IMR-90 (cell line): ENCODE measurements at regions not wholly inside any gene's neighbourhood (a gene's known extent, or its start where the extent isn't known, plus 50 kb on each side); places are given as distances from the start of the nearest gene placed in this dataset.

Experiments used
- ATAC-seq: fragments of 200-7000 bp; cut with Tn5 transposase; 2 replicates; pipeline ENCODE4 v1.9.1; 2020; ENCODE audit warnings: low read depth, mild to moderate bottlenecking, moderate library complexity
- BruUV-seq: library from RNA; stranded (reverse); fragments of 400-500 nt; replicated peaks from 2 replicates; lab custom pipeline; 2021; lab: Mats Ljungman, UMichigan
- CTCF ChIA-PET: fragments of 300-600 bp; formaldehyde crosslinking; extraction: SDS; loops from one replicate; lab custom pipeline; 2021; ENCODE audit warnings: antibody characterized with exemption; lab: Yijun Ruan, JAX
- POLR2A ChIA-PET: fragments of 300-600 bp; sonication (Branson Sonifier 250); formaldehyde crosslinking; loops from one replicate; lab custom pipeline; 2022; ENCODE audit warnings: antibody characterized with exemption; ENCODE audit not compliant: unreplicated experiment; lab: Charles Lee
- DNase-seq: peaks from one replicate; pipeline ENCODE4 v3.0.0; 2013
- H2AFZ ChIP-seq: replicated peaks from 2 replicates; pipeline ENCODE3; 2013; ENCODE audit warnings: low read length, mild to moderate bottlenecking; ENCODE audit not compliant: poor library complexity
- H2AK5ac ChIP-seq: 2 replicates; pipeline ENCODE4 v1.6.1; 2013; ENCODE audit warnings: low read depth, low read length, inconsistent platforms
- H2AK9ac ChIP-seq: replicated peaks from 2 replicates; pipeline ENCODE3; 2013; ENCODE audit warnings: mild to moderate bottlenecking, low read depth, low read length, moderate library complexity; ENCODE audit not compliant: poor library complexity
- H2BK120ac ChIP-seq: 2 replicates; pipeline ENCODE4 v1.6.1; 2013; ENCODE audit warnings: low read depth, low read length, inconsistent platforms
- H2BK15ac ChIP-seq: 3 replicates; pipeline ENCODE4 v1.6.1; 2013; ENCODE audit warnings: low read depth, low read length, inconsistent platforms
- H2BK20ac ChIP-seq: 2 replicates; pipeline ENCODE4 v1.6.1; 2013; ENCODE audit warnings: low read depth, mild to moderate bottlenecking, inconsistent platforms, low read length, moderate library complexity
- H2BK5ac ChIP-seq: 2 replicates; pipeline ENCODE4 v1.6.1; 2013; ENCODE audit warnings: mild to moderate bottlenecking, low read depth, low read length, inconsistent platforms; ENCODE audit not compliant: poor library complexity, severe bottlenecking
- H3K14ac ChIP-seq: replicated peaks from 2 replicates; pipeline ENCODE4 v1.6.1; 2013; ENCODE audit warnings: low read depth, low read length, inconsistent platforms
- H3K18ac ChIP-seq: 2 replicates; pipeline ENCODE4 v1.6.1; 2013; ENCODE audit warnings: low read depth, low read length, control low read depth
- H3K23ac ChIP-seq: 2 replicates; pipeline ENCODE4 v1.6.1; 2013; ENCODE audit warnings: low read depth, low read length, inconsistent platforms
- H3K27ac ChIP-seq: 2 replicates; pipeline ENCODE4 v1.5.1; 2013; ENCODE audit warnings: mild to moderate bottlenecking, control low read depth, low read length; ENCODE audit not compliant: insufficient read depth
- H3K27me3 ChIP-seq: 2 replicates; pipeline ENCODE4 v1.6.1; 2013; ENCODE audit warnings: low read length; ENCODE audit not compliant: control insufficient read depth, insufficient read depth
- H3K36me3 ChIP-seq: 2 replicates; pipeline ENCODE4 v1.6.1; 2013; ENCODE audit warnings: low read length, mixed read lengths; ENCODE audit not compliant: control insufficient read depth, insufficient read depth
- H3K4ac ChIP-seq: 2 replicates; pipeline ENCODE4 v1.6.1; 2013; ENCODE audit warnings: low read depth, low read length, inconsistent platforms
- H3K4me1 ChIP-seq: 2 replicates; pipeline ENCODE4 v1.6.1; 2013; ENCODE audit warnings: low read length, mixed read lengths; ENCODE audit not compliant: control insufficient read depth, insufficient read depth
- H3K4me2 ChIP-seq: 2 replicates; pipeline ENCODE4 v1.6.1; 2013; ENCODE audit warnings: low read depth, mild to moderate bottlenecking, control low read depth, low read length, moderate library complexity
- H3K4me3 ChIP-seq: 2 replicates; pipeline ENCODE4 v1.5.1; 2013; ENCODE audit warnings: low read depth, mild to moderate bottlenecking, control low read depth, low read length, moderate library complexity; ENCODE audit not compliant: insufficient read depth
- H3K56ac ChIP-seq: 2 replicates; pipeline ENCODE4 v1.6.1; 2013; ENCODE audit warnings: low read length, inconsistent platforms; ENCODE audit not compliant: insufficient read depth; ENCODE audit errors: extremely low read depth
- H3K79me1 ChIP-seq, 2 experiments: 2 replicates each; pipeline ENCODE4 v1.6.1; 2013; ENCODE audit warnings: low read length in 2 of 2, inconsistent platforms in 1 of 2, low read depth in 1 of 2
- H3K9ac ChIP-seq: 2 replicates; pipeline ENCODE4 v1.6.1; 2013; ENCODE audit warnings: low read depth, low read length, control low read depth
- H3K9me1 ChIP-seq: 2 replicates; pipeline ENCODE4 v1.6.1; 2013; ENCODE audit warnings: low read length, inconsistent platforms; ENCODE audit not compliant: insufficient read depth
- H3K9me3 ChIP-seq: 2 replicates; pipeline ENCODE4 v1.6.1; 2013; ENCODE audit warnings: low read length; ENCODE audit not compliant: control insufficient read depth, insufficient read depth
- H4K20me1 ChIP-seq: 2 replicates; pipeline ENCODE4 v1.6.1; 2013; ENCODE audit warnings: low read length, inconsistent platforms; ENCODE audit not compliant: insufficient read depth
- H4K5ac ChIP-seq: 2 replicates; pipeline ENCODE4 v1.6.1; 2013; ENCODE audit warnings: mild to moderate bottlenecking, low read depth, low read length, control low read depth
- H4K8ac ChIP-seq, 2 experiments: 2 replicates each; pipeline ENCODE4 v1.6.1; 2013; ENCODE audit warnings: low read depth in 2 of 2, low read length in 2 of 2, control low read depth in 1 of 2, inconsistent platforms in 1 of 2
- H4K91ac ChIP-seq: 2 replicates; pipeline ENCODE4 v1.6.1; 2013; ENCODE audit warnings: low read depth, low read length, inconsistent platforms; ENCODE audit not compliant: insufficient read depth
- BHLHE40 ChIP-seq: fragments of 150-350 bp; IDR thresholded peaks from 2 replicates; pipeline ENCODE4 v1.6.1; 2016; ENCODE audit warnings: mild to moderate bottlenecking, low read depth, low read length
- CEBPB ChIP-seq: IDR thresholded peaks from 2 replicates; pipeline ENCODE4 v1.6.1; 2012; ENCODE audit warnings: low read depth, low read length, improper control_type of control experiment
- CHD1 ChIP-seq: IDR thresholded peaks from 2 replicates; pipeline ENCODE4 v1.6.1; 2012; ENCODE audit warnings: low read depth, low read length, improper control_type of control experiment
- FOS ChIP-seq: fragments of 150-350 bp; IDR thresholded peaks from 2 replicates; pipeline ENCODE4 v1.6.1; 2016; ENCODE audit warnings: low read depth, low read length
- MAFK ChIP-seq: IDR thresholded peaks from 2 replicates; pipeline ENCODE4 v1.6.1; 2012; ENCODE audit warnings: low read depth, low read length, improper control_type of control experiment
- MAZ ChIP-seq: IDR thresholded peaks from 2 replicates; pipeline ENCODE4 v1.6.1; 2012; ENCODE audit warnings: low read depth, mild to moderate bottlenecking, low read length, improper control_type of control experiment, moderate library complexity, borderline replicate concordance
- MXI1 ChIP-seq: IDR thresholded peaks from 2 replicates; pipeline ENCODE4 v1.6.1; 2012; ENCODE audit warnings: low read depth, mild to moderate bottlenecking, low read length, moderate library complexity, borderline replicate concordance
- NFE2L2 ChIP-seq: fragments of 150-350 bp; IDR thresholded peaks from 2 replicates; pipeline ENCODE4 v1.6.1; 2016; ENCODE audit warnings: low read depth, mild to moderate bottlenecking, low read length
- POLR2A ChIP-seq: IDR thresholded peaks from 2 replicates; pipeline ENCODE4 v1.6.1; 2012; ENCODE audit warnings: mild to moderate bottlenecking, low read depth, low read length
- RAD21 ChIP-seq: IDR thresholded peaks from 2 replicates; pipeline ENCODE4 v1.6.1; 2012; ENCODE audit warnings: low read length, improper control_type of control experiment
- RCOR1 ChIP-seq: IDR thresholded peaks from 2 replicates; pipeline ENCODE4 v1.6.1; 2012; ENCODE audit warnings: mild to moderate bottlenecking, low read length, improper control_type of control experiment; ENCODE audit not compliant: insufficient replicate concordance
- RFX5 ChIP-seq: IDR thresholded peaks from 2 replicates; pipeline ENCODE4 v1.8.0; 2012; ENCODE audit warnings: low read depth, mild to moderate bottlenecking, low read length, moderate library complexity
- SMC3 ChIP-seq: fragments of 150-350 bp; IDR thresholded peaks from 2 replicates; pipeline ENCODE4 v1.6.1; 2016; ENCODE audit warnings: low read depth, mild to moderate bottlenecking, antibody characterized with exemption, low read length, moderate library complexity
- WGBS, 2 experiments: methylation state at CpG; one replicate each; pipeline versions ENCODE4 v1.1.5 to v1.1.7; 2013; ENCODE audit warnings: missing lambda C conversion rate in 2 of 2; ENCODE audit not compliant: insufficient read length in 1 of 2; ENCODE audit errors: extremely low coverage in 2 of 2; 5-methylcytosine and 5-hydroxymethylcytosine counted together
- dilution Hi-C: fragments of 300-500 bp; cut with HindIII; formaldehyde crosslinking; loops from one replicate; pipeline ENCODE4 v1.14.3; 2018; ENCODE audit warnings: low sequenced_read_pairs; ENCODE audit not compliant: unreplicated experiment
- in situ Hi-C: fragments of 300-500 bp; cut with MboI; formaldehyde crosslinking; loops from 3 replicates; pipeline ENCODE4 v1.14.3; 2019; ENCODE audit warnings: low sequenced_read_pairs, inconsistent platforms, mixed read lengths
- intact Hi-C: fragments of 100-400 bp; cut with micrococcal nuclease; formaldehyde crosslinking; loops from 2 replicates; pipeline ENCODE4 v1.10.0; 2022
- TF ChIP-seq, protein P1 (sequence below): fragments of 150-350 bp; IDR thresholded peaks from 2 replicates; pipeline ENCODE4 v1.6.1; 2017; ENCODE audit warnings: mild to moderate bottlenecking, antibody characterized with exemption, low read length, low read depth
- TF ChIP-seq, protein P2 (sequence below): conservative IDR thresholded peaks from 2 replicates; pipeline ENCODE4 v1.5.1; 2012; ENCODE audit warnings: mild to moderate bottlenecking, low read depth, low read length, improper control_type of control experiment
- TF ChIP-seq, protein P3 (sequence below): fragments of 150-350 bp; IDR thresholded peaks from 2 replicates; pipeline ENCODE4 v1.6.1; 2016; ENCODE audit warnings: low read depth, mild to moderate bottlenecking, low read length, moderate library complexity, borderline replicate concordance

DNA sequence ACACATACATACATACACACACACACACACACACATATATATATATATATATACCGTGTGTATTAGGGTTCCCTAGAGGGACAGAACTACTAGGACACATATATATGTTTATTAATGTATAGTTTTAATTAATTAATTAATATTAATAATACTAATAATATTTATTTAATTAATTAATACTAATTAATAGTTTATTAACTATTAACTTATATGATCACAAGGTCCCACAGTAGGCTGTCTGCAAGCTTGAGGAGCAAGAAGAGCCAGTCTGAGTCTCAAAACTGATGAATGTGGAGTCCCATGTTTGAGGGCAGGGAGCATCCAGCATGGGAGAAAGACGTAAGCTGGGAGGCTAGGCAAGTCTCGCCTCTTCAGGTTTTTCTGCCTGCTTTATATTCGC is 398.0 kb upstream of the KIF2A start:
- H3K9ac ChIP-seq = no peak overlapping the region
- ChIA-PET CTCF (no interaction called here), POLR2A (no interaction called here)
- no peak overlapping the region for H3K56ac ChIP-seq
- H2AK5ac ChIP-seq = no peak overlapping the region
- ATAC-seq (no peak), DNase-seq (no peak)
- H3K4ac ChIP-seq = no peak overlapping the region
- TF ChIP-seq FOS (no peak), MXI1 (no peak), MAZ (no peak), SMC3 (no peak), RFX5 (no peak), BHLHE40 (no peak), NFE2L2 (no peak), POLR2A (no peak), CHD1 (no peak), MAFK (no peak), RCOR1 (no peak), CEBPB (no peak), RAD21 (no peak)
- TF ChIP-seq, protein P1, sequence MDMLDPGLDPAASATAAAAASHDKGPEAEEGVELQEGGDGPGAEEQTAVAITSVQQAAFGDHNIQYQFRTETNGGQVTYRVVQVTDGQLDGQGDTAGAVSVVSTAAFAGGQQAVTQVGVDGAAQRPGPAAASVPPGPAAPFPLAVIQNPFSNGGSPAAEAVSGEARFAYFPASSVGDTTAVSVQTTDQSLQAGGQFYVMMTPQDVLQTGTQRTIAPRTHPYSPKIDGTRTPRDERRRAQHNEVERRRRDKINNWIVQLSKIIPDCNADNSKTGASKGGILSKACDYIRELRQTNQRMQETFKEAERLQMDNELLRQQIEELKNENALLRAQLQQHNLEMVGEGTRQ = no peak
- TF ChIP-seq, protein P2, sequence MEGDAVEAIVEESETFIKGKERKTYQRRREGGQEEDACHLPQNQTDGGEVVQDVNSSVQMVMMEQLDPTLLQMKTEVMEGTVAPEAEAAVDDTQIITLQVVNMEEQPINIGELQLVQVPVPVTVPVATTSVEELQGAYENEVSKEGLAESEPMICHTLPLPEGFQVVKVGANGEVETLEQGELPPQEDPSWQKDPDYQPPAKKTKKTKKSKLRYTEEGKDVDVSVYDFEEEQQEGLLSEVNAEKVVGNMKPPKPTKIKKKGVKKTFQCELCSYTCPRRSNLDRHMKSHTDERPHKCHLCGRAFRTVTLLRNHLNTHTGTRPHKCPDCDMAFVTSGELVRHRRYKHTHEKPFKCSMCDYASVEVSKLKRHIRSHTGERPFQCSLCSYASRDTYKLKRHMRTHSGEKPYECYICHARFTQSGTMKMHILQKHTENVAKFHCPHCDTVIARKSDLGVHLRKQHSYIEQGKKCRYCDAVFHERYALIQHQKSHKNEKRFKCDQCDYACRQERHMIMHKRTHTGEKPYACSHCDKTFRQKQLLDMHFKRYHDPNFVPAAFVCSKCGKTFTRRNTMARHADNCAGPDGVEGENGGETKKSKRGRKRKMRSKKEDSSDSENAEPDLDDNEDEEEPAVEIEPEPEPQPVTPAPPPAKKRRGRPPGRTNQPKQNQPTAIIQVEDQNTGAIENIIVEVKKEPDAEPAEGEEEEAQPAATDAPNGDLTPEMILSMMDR = no peak
- TF ChIP-seq, protein P3, sequence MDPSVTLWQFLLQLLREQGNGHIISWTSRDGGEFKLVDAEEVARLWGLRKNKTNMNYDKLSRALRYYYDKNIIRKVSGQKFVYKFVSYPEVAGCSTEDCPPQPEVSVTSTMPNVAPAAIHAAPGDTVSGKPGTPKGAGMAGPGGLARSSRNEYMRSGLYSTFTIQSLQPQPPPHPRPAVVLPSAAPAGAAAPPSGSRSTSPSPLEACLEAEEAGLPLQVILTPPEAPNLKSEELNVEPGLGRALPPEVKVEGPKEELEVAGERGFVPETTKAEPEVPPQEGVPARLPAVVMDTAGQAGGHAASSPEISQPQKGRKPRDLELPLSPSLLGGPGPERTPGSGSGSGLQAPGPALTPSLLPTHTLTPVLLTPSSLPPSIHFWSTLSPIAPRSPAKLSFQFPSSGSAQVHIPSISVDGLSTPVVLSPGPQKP = no peak
- H3K27ac ChIP-seq = no peak overlapping the region
- dilution Hi-C loops = no loop called here
- H3K36me3 ChIP-seq = no peaks in the 10 kb centered on the region
- H4K8ac ChIP-seq = no peak overlapping the region
- no peaks in the 10 kb centered on the region for H3K4me1 ChIP-seq
- H3K18ac ChIP-seq = no peak overlapping the region
- no peak overlapping the region for H3K14ac ChIP-seq
- H4K5ac ChIP-seq = no peak overlapping the region
- no peak overlapping the region for H3K4me3 ChIP-seq
- H3K9me1 ChIP-seq = no peaks in the 10 kb centered on the region
- H4K91ac ChIP-seq = no peak overlapping the region
- in situ Hi-C loops = no loop called here
- H2BK15ac ChIP-seq = no peak overlapping the region
- H2BK5ac ChIP-seq = no peak overlapping the region
- H3K79me1 ChIP-seq = no peaks in the 10 kb centered on the region
- H2AK9ac ChIP-seq = no peak overlapping the region
- H2BK20ac ChIP-seq = no peak overlapping the region
- intact Hi-C loops = no loop called here
- 58% methylated on average over 2 of the region's 4 CpGs; no CpG with 5 or more reads in 1 of the 2 experiments for WGBS, 2 experiments
- H3K23ac ChIP-seq = no peak overlapping the region
- no peaks in the 10 kb centered on the region for H3K9me3 ChIP-seq
- no peak overlapping the region for H2BK120ac ChIP-seq
- H3K4me2 ChIP-seq = no peak overlapping the region
- H4K20me1 ChIP-seq = no peaks in the 10 kb centered on the region
- no peaks in the 10 kb centered on the region for H3K27me3 ChIP-seq
- H2AFZ ChIP-seq = no peak overlapping the region
- BruUV-seq = no TSS peak
